IMR-90 (cell line): ENCODE measurements at regions not wholly inside any gene's neighbourhood (a gene's known extent, or its start where the extent isn't known, plus 50 kb on each side); places are given as distances from the start of the nearest gene placed in this dataset.

ENCODE experiments used
- ATAC-seq: fragments of 200-7000 bp; cut with Tn5 transposase; 2 replicates; pipeline ENCODE4 v1.9.1; 2020; ENCODE audit warnings: low read depth, mild to moderate bottlenecking, moderate library complexity
- BruUV-seq: library from RNA; stranded (reverse); fragments of 400-500 nt; replicated peaks from 2 replicates; lab custom pipeline; 2021; lab: Mats Ljungman, UMichigan
- CTCF ChIA-PET: fragments of 300-600 bp; formaldehyde crosslinking; extraction: SDS; loops from one replicate; lab custom pipeline; 2021; ENCODE audit warnings: antibody characterized with exemption; lab: Yijun Ruan, JAX
- POLR2A ChIA-PET: fragments of 300-600 bp; sonication (Branson Sonifier 250); formaldehyde crosslinking; loops from one replicate; lab custom pipeline; 2022; ENCODE audit warnings: antibody characterized with exemption; ENCODE audit not compliant: unreplicated experiment; lab: Charles Lee
- DNase-seq: peaks from one replicate; pipeline ENCODE4 v3.0.0; 2013
- H2AFZ ChIP-seq: replicated peaks from 2 replicates; pipeline ENCODE3; 2013; ENCODE audit warnings: low read length, mild to moderate bottlenecking; ENCODE audit not compliant: poor library complexity
- H2AK5ac ChIP-seq: 2 replicates; pipeline ENCODE4 v1.6.1; 2013; ENCODE audit warnings: low read depth, low read length, inconsistent platforms
- H2AK9ac ChIP-seq: replicated peaks from 2 replicates; pipeline ENCODE3; 2013; ENCODE audit warnings: mild to moderate bottlenecking, low read depth, low read length, moderate library complexity; ENCODE audit not compliant: poor library complexity
- H2BK120ac ChIP-seq: 2 replicates; pipeline ENCODE4 v1.6.1; 2013; ENCODE audit warnings: low read depth, low read length, inconsistent platforms
- H2BK15ac ChIP-seq: 3 replicates; pipeline ENCODE4 v1.6.1; 2013; ENCODE audit warnings: low read depth, low read length, inconsistent platforms
- H2BK20ac ChIP-seq: 2 replicates; pipeline ENCODE4 v1.6.1; 2013; ENCODE audit warnings: low read depth, mild to moderate bottlenecking, inconsistent platforms, low read length, moderate library complexity
- H2BK5ac ChIP-seq: 2 replicates; pipeline ENCODE4 v1.6.1; 2013; ENCODE audit warnings: mild to moderate bottlenecking, low read depth, low read length, inconsistent platforms; ENCODE audit not compliant: poor library complexity, severe bottlenecking
- H3K14ac ChIP-seq: replicated peaks from 2 replicates; pipeline ENCODE4 v1.6.1; 2013; ENCODE audit warnings: low read depth, low read length, inconsistent platforms
- H3K18ac ChIP-seq: 2 replicates; pipeline ENCODE4 v1.6.1; 2013; ENCODE audit warnings: low read depth, low read length, control low read depth
- H3K23ac ChIP-seq: 2 replicates; pipeline ENCODE4 v1.6.1; 2013; ENCODE audit warnings: low read depth, low read length, inconsistent platforms
- H3K27ac ChIP-seq: 2 replicates; pipeline ENCODE4 v1.5.1; 2013; ENCODE audit warnings: mild to moderate bottlenecking, control low read depth, low read length; ENCODE audit not compliant: insufficient read depth
- H3K27me3 ChIP-seq: 2 replicates; pipeline ENCODE4 v1.6.1; 2013; ENCODE audit warnings: low read length; ENCODE audit not compliant: control insufficient read depth, insufficient read depth
- H3K36me3 ChIP-seq: 2 replicates; pipeline ENCODE4 v1.6.1; 2013; ENCODE audit warnings: low read length, mixed read lengths; ENCODE audit not compliant: control insufficient read depth, insufficient read depth
- H3K4ac ChIP-seq: 2 replicates; pipeline ENCODE4 v1.6.1; 2013; ENCODE audit warnings: low read depth, low read length, inconsistent platforms
- H3K4me1 ChIP-seq: 2 replicates; pipeline ENCODE4 v1.6.1; 2013; ENCODE audit warnings: low read length, mixed read lengths; ENCODE audit not compliant: control insufficient read depth, insufficient read depth
- H3K4me2 ChIP-seq: 2 replicates; pipeline ENCODE4 v1.6.1; 2013; ENCODE audit warnings: low read depth, mild to moderate bottlenecking, control low read depth, low read length, moderate library complexity
- H3K4me3 ChIP-seq: 2 replicates; pipeline ENCODE4 v1.5.1; 2013; ENCODE audit warnings: low read depth, mild to moderate bottlenecking, control low read depth, low read length, moderate library complexity; ENCODE audit not compliant: insufficient read depth
- H3K56ac ChIP-seq: 2 replicates; pipeline ENCODE4 v1.6.1; 2013; ENCODE audit warnings: low read length, inconsistent platforms; ENCODE audit not compliant: insufficient read depth; ENCODE audit errors: extremely low read depth
- H3K79me1 ChIP-seq, 2 experiments: 2 replicates each; pipeline ENCODE4 v1.6.1; 2013; ENCODE audit warnings: low read length in 2 of 2, inconsistent platforms in 1 of 2, low read depth in 1 of 2
- H3K9ac ChIP-seq: 2 replicates; pipeline ENCODE4 v1.6.1; 2013; ENCODE audit warnings: low read depth, low read length, control low read depth
- H3K9me1 ChIP-seq: 2 replicates; pipeline ENCODE4 v1.6.1; 2013; ENCODE audit warnings: low read length, inconsistent platforms; ENCODE audit not compliant: insufficient read depth
- H3K9me3 ChIP-seq: 2 replicates; pipeline ENCODE4 v1.6.1; 2013; ENCODE audit warnings: low read length; ENCODE audit not compliant: control insufficient read depth, insufficient read depth
- H4K20me1 ChIP-seq: 2 replicates; pipeline ENCODE4 v1.6.1; 2013; ENCODE audit warnings: low read length, inconsistent platforms; ENCODE audit not compliant: insufficient read depth
- H4K5ac ChIP-seq: 2 replicates; pipeline ENCODE4 v1.6.1; 2013; ENCODE audit warnings: mild to moderate bottlenecking, low read depth, low read length, control low read depth
- H4K8ac ChIP-seq, 2 experiments: 2 replicates each; pipeline ENCODE4 v1.6.1; 2013; ENCODE audit warnings: low read depth in 2 of 2, low read length in 2 of 2, control low read depth in 1 of 2, inconsistent platforms in 1 of 2
- H4K91ac ChIP-seq: 2 replicates; pipeline ENCODE4 v1.6.1; 2013; ENCODE audit warnings: low read depth, low read length, inconsistent platforms; ENCODE audit not compliant: insufficient read depth
- MAFK ChIP-seq: IDR thresholded peaks from 2 replicates; pipeline ENCODE4 v1.6.1; 2012; ENCODE audit warnings: low read depth, low read length, improper control_type of control experiment
- WGBS, 2 experiments: methylation state at CpG; one replicate each; pipeline versions ENCODE4 v1.1.5 to v1.1.7; 2013; ENCODE audit warnings: missing lambda C conversion rate in 2 of 2; ENCODE audit not compliant: insufficient read length in 1 of 2; ENCODE audit errors: extremely low coverage in 2 of 2; 5-methylcytosine and 5-hydroxymethylcytosine counted together
- dilution Hi-C: fragments of 300-500 bp; cut with HindIII; formaldehyde crosslinking; loops from one replicate; pipeline ENCODE4 v1.14.3; 2018; ENCODE audit warnings: low sequenced_read_pairs; ENCODE audit not compliant: unreplicated experiment
- in situ Hi-C: fragments of 300-500 bp; cut with MboI; formaldehyde crosslinking; loops from 3 replicates; pipeline ENCODE4 v1.14.3; 2019; ENCODE audit warnings: low sequenced_read_pairs, inconsistent platforms, mixed read lengths
- intact Hi-C: fragments of 100-400 bp; cut with micrococcal nuclease; formaldehyde crosslinking; loops from 2 replicates; pipeline ENCODE4 v1.10.0; 2022

DNA sequence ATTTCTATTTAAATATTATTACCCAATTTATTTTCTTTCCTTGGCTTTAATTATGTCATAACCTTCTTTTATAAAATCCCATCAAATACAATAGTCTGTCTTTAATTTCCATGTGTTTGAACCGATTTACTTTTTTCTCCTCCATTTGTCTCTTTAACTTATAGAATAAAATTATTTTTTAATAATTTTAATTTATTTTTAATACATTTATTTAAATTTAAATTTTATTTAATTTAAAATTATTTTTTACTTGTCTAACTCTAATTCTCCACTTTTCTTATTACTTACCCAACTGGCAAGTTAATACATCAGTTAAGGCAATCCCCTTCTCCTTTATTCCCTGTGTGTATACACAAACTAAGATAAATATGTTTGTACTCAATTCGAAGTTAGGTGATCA is 817.6 kb upstream of the NR2F2 start:
- H4K8ac ChIP-seq = no peak overlapping the region
- no peak for TF ChIP-seq MAFK
- no peak overlapping the region for H3K4ac ChIP-seq
- no peak overlapping the region for H3K4me2 ChIP-seq
- H3K23ac ChIP-seq = no peak overlapping the region
- H2AK5ac ChIP-seq = no peak overlapping the region
- WGBS, 2 experiments = no CpG with 5 or more reads among the region's 2 CpGs
- H4K20me1 ChIP-seq = no peaks in the 10 kb centered on the region
- intact Hi-C loops = no loop called here
- ChIA-PET CTCF (no interaction called here), POLR2A (no interaction called here)
- no peak overlapping the region for H2BK15ac ChIP-seq
- H2BK120ac ChIP-seq = no peak overlapping the region
- H3K4me3 ChIP-seq = no peak overlapping the region
- DNase-seq (no peak), ATAC-seq (no peak)
- no peak overlapping the region for H2AK9ac ChIP-seq
- no peaks in the 10 kb centered on the region for H3K4me1 ChIP-seq
- H3K9me3 ChIP-seq = no peaks in the 10 kb centered on the region
- H3K18ac ChIP-seq = no peak overlapping the region
- no peak overlapping the region for H3K9ac ChIP-seq
- no peak overlapping the region for H4K91ac ChIP-seq
- in situ Hi-C loops = no loop called here
- H3K56ac ChIP-seq = no peak overlapping the region
- no peaks in the 10 kb centered on the region for H3K27me3 ChIP-seq
- no peak overlapping the region for H3K14ac ChIP-seq
- H3K36me3 ChIP-seq = no peaks in the 10 kb centered on the region
- no peaks in the 10 kb centered on the region for H3K9me1 ChIP-seq
- BruUV-seq = no TSS peak
- H4K5ac ChIP-seq = no peak overlapping the region
- H2BK5ac ChIP-seq = no peak overlapping the region
- H3K27ac ChIP-seq = no peak overlapping the region
- H3K79me1 ChIP-seq = no peaks in the 10 kb centered on the region
- H2BK20ac ChIP-seq = no peak overlapping the region
- no peak overlapping the region for H2AFZ ChIP-seq
- dilution Hi-C loops = no loop called here
